ENCODE measurements at regions not wholly inside any gene's neighbourhood (a gene's known extent, or its start where the extent isn't known, plus 50 kb on each side); places are given as distances from the start of the nearest gene placed in this dataset.

DNA sequence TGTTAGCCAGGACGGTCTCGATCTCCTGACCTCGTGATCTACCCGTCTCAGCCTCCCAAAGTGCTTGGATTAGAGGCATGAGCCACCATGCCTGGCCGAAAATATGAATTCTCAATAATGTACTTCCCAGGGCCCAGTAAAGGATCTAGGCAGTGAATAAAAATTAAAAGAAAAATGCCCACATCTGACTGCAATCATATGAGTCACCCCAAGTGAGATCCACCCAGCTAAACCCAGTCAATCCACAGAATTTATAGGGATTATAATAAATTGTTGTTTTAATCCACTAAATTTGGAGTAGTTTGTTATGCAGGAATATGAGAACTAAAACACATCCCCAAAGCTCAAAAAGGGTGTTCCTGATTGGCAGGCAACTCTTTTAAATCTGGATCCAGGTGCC, 93.5 kb upstream of the STK39 start:
- no peak for DNase-seq

- no peak for DNase-seq
Measured at GRCh38 chr2:168343586-168343985, 96.2 kb upstream of the STK39 start.

DNA sequence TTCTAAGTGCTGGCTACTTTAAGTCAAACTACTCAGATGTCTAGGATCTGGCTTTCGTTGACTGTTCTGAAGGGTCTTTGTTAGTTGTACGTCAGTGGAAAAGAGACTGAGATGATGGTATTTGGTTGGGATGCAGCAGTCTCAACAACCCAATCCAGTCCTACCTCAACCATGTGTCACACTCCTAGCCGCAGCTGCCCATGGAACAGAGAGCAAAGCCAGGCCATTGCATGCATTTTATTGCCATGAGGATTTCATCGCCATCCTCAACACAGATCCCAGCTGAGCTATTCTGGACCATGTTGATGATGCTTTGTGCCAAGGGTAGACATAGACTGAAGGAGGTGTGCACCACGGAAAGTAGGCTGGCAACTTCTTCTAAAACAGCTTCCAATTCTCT, 97.3 kb upstream of the STK39 start:
- DNase-seq, result no peak

DNA sequence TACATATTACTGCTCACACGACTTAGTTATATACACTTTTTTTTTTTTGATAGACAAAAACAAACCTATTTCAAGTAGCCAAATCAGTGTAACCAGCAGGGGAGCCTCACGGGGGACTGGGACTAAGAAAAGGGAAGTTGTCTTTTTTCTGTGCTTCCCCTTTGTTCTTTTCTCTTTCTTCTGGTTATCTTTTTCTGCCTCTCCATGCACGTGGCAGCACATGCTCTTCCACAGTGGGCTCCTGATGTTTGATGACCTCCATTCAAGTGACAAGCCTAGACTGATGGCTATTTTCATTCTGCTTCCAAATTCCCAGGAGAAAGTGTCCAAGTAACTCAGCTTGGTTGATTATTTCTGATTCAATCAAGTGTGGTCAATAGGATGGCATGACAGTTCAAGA, 98.2 kb upstream of the STK39 start:
- DNase-seq, result no peak

DNA sequence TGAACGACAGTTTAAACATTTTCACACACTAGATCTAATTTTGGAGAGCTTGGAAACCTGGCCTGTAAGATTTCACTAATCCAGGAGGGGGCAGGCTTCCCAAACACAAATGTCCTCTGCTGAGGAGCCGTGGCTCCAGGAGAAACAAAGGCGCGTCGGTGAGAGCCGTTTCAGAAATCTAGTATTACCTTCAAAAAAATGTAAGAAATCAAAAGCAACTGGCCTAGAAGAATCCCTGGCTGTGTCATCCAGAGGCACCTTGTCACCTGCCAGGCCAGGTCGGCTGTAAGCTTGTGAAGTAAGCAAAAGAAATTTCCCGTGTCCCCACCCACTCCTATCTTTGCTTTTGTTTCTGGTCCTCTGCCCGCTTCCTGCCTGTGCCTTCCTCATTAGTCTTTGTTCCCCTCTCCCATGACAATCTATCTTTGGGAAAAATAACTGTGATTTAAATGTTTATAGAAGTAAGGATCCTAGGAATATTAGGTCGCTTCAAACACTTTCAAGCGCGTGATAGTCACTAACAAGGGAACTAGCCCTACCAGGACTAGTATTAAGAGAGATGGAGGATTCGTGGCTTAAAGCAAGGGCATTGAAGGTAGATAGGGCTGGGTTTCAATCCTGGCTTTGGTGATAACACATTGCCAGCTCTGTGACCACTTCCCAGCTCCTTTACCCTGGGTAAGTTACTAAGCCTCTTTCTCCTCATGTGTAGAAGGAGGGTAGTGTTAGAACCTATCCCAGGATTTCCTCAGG, 99.5 kb upstream of the STK39 start:
- peak; percentile 64 to 73 for DNase-seq

- DNase-seq, result no peak
Measured at GRCh38 chr2:168348076-168348475, 100.7 kb upstream of the STK39 start.

- no peak for DNase-seq
Measured at GRCh38 chr2:168350380-168350779, 103.0 kb upstream of the STK39 start.

DNA sequence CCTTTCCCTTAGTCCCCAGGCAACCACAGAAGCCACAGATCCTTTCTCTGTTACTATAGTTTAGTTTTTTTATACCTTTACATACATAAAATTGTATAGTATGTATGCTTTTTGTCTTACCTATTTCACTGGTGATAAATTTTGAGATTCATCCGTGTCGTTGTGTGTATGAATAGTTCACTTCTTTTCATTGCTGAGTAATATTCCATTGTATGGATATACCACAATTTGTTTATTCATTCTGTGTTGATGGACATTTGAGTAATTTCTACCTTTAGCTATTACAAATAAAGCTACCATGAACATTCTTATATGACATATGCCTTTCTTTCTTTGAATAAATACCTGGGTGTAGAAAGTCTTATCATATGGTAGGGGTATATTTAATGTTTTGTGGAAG, 102.8 kb upstream of the CERS6 start:
- no peak for DNase-seq

GRCh38 chr2:168354499-168354898, 101.6 kb upstream of the CERS6 start:
- no peak for DNase-seq

GRCh38 chr2:168355121-168355520, 101.0 kb upstream of the CERS6 start:
- no peak for DNase-seq

GRCh38 chr2:168355779-168356476, 100.1 kb upstream of the CERS6 start:
- DNase-seq, result no peak

GRCh38 chr2:168356477-168356835, 99.6 kb upstream of the CERS6 start:
- DNase-seq, result no peak

DNA sequence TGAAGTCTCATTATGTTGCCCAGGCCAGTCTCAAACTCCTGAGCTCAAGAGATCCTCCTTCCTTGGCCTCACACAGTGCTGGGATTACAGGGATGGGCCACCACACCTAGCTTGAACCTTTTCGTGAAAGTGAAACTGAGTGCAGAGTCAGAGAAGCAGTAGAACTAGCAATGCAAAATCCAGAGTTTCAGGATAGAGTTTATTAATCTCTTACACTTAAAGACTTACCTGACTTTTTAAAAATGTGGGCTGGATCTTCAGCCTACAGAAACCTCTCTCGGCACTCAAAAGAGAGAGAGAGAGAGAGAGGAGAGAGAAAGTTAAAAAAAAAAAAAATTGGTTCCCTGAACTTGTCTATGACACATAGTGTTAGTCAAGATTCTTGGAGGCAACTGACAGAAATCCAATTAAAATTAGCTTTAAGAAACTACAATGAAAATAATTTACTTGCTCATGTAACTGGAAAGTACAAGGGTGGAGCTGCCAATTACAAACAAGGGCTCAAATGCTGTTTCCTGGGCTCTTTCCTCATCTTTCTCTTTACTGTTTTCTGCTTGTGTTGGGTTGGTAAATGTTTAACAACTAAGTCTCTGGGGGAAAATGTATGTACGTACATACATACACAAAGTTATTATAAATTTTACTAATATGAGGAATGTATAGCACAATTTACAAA, 98.1 kb upstream of the CERS6 start:
- DNase-seq, result no peak

DNA sequence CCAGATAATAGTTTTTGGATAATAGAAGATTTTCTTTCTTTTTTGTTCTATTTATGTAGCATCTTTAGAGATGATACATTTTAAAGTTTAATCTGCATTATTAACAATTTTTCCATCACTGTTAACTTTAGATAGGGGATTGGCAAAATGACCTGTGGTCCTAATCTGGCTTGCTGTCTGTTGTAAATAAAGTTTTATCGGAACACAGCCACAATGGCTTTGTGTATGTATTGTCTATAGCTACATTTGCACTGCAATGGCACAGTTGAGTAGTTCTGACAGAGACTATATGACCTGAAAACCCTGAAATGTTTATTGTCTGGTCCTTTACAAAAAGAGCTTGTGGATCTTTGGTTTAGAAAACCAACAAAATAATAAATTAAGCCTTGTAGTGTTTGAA, 97.0 kb upstream of the CERS6 start:
- DNase-seq, result no peak

GRCh38 chr2:168363347-168364092, 92.6 kb upstream of the CERS6 start:
- no peak for DNase-seq

DNA sequence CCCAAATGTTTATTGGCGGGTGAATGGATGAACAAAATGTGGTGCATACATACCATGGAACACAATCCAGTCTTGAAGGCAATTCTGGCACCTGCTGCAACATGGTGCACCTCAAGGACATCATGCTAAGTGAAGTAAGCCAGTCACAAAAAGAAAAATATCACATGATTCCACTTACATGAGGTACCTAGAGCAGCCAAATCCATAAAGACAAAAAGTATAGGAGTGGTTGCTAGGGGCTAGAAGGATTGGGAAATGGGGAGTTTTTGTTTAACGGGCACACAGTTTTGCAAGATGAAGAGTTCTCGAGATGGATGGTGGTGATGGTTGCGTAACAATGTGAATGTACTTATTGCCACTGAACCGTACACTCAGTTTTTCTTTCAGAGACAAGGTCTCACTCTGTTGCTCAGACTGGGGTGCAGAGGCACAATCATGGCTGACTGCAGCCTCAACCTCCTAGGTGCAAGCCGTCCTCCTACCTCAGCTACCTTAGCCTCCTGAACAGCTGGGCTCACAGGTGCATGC, 90.9 kb upstream of the CERS6 start:
- no peak for DNase-seq

- DNase-seq, result no peak
Measured at GRCh38 chr2:168369031-168369430, 87.0 kb upstream of the CERS6 start.

DNA sequence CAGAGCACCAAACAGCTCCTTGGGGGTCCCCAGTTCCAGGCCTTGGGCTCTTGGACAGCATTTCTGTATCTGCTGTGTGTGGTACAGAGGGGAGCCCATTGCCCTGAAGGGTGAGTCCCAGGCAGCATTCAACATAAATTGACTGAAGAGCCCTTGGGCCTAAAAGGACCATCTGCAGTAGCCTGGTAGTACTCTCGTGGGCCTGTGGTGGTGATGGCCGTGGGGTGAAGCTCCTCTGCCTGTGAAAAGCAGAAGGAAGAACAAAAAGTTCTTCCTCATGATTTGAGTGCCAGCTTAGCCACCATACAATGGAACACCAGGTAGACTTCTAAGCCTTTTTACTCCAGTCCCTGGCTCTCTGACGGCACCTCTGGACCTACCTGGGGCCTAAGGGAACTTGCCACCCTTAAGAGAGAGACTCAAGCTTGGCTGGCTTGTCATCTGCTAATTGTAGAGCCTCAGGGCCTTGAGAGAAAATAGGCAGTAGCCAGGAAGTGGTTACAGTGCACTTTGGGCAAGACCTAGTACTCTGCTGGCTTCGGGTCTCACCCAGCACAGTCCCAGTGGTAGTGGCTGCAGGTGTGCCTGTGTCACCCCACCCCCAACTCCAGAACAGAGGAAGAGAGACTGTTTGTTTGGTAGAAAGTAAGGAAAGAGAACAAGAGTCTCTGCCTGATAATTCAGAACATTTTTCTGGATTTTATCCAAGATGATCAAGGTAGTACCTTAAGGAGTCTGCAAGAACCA, 84.6 kb upstream of the CERS6 start:
- DNase-seq, result no peak

- DNase-seq, result no peak
Measured at GRCh38 chr2:168373468-168373867, 82.6 kb upstream of the CERS6 start.

- DNase-seq, result no peak
Measured at GRCh38 chr2:168375195-168375798, 80.8 kb upstream of the CERS6 start.

GRCh38 chr2:168378960-168379669, 77.0 kb upstream of the CERS6 start:
- DNase-seq, result no peak
